ENCODE measurements at regions not wholly inside any gene's neighbourhood (a gene's known extent, or its start where the extent isn't known, plus 50 kb on each side); places are given as distances from the start of the nearest gene placed in this dataset.

- POLR2A ChIA-PET (ENCODE audit: unreplicated experiment): no interaction called here
- Histone ChIP-seq H3K4me3 (ENCODE audit: insufficient read depth, low read depth, low read length) (no peak overlapping the region), H2BK120ac (ENCODE audit: low read depth, low read length) (no peak overlapping the region), H4K5ac (ENCODE audit: low read depth, low read length) (no peak overlapping the region), H4K8ac (ENCODE audit: low read depth in 2 of 2, low read length in 2 of 2) (no peak overlapping the region), H3K4ac (ENCODE audit: low read depth, low read length) (no peak overlapping the region), H2BK5ac (ENCODE audit: low read depth, low read length, poor library complexity, severe bottlenecking) (no peak overlapping the region), H3K14ac (replicated peaks; ENCODE audit: low read depth, low read length) (no peak overlapping the region), H3K27ac (ENCODE audit: insufficient read depth, low read length) (no peak overlapping the region), H2AK9ac (replicated peaks; ENCODE audit: low read depth, low read length, poor library complexity) (no peak overlapping the region), H3K56ac (ENCODE audit: extremely low read depth, insufficient read depth, low read length) (no peak overlapping the region), H3K79me1 (ENCODE audit: low read depth in 1 of 2, low read length in 2 of 2) (no peaks in the 10 kb centered on the region), H3K9me1 (ENCODE audit: insufficient read depth, low read length) (no peaks in the 10 kb centered on the region), H3K9ac (ENCODE audit: low read depth, low read length) (no peak overlapping the region), H2AK5ac (ENCODE audit: low read depth, low read length) (no peak overlapping the region), H3K4me2 (ENCODE audit: low read depth, low read length) (no peak overlapping the region), H4K20me1 (ENCODE audit: insufficient read depth, low read length) (no peaks in the 10 kb centered on the region), H3K4me1 (ENCODE audit: control insufficient read depth, insufficient read depth, low read length) (no peaks in the 10 kb centered on the region; the same call in 1 of the 2 replicates), H3K27me3 (ENCODE audit: control insufficient read depth, insufficient read depth, low read length) (peaks cover 2% of the 10 kb centered on the region; the same call in 1 of the 2 replicates), H2BK20ac (ENCODE audit: low read depth, low read length) (no peak overlapping the region), H3K36me3 (ENCODE audit: control insufficient read depth, insufficient read depth, low read length) (no peaks in the 10 kb centered on the region), H3K9me3 (ENCODE audit: control insufficient read depth, insufficient read depth, low read length) (no peaks in the 10 kb centered on the region), H2BK15ac (ENCODE audit: low read depth, low read length) (no peak overlapping the region), H3K18ac (ENCODE audit: low read depth, low read length) (no peak overlapping the region), H3K23ac (ENCODE audit: low read depth, low read length) (no peak overlapping the region), H4K91ac (ENCODE audit: insufficient read depth, low read depth, low read length) (no peak overlapping the region), H2AFZ (replicated peaks; ENCODE audit: low read length, poor library complexity) (no peak overlapping the region)
- intact Hi-C loops (cut with micrococcal nuclease) (no loop called here), in situ Hi-C loops (cut with MboI; ENCODE audit: low sequenced_read_pairs) (no loop called here), dilution Hi-C loops (cut with HindIII; ENCODE audit: low sequenced_read_pairs, unreplicated experiment) (no loop called here)
- DNase-seq: no peak
- CTCF ChIA-PET: no interaction called here
- WGBS, 2 experiments (ENCODE audit: extremely low coverage in 2 of 2, insufficient read length in 1 of 2): 69% methylated on average over 5 of the region's 10 CpGs; no CpG with 5 or more reads in 1 of the 2 experiments
- no peak for ATAC-seq (ENCODE audit: low read depth)
- TF ChIP-seq RAD21 (IDR thresholded peaks at IDR 0.05; ENCODE audit: low read length) (no peak), BHLHE40 (IDR thresholded peaks at IDR 0.05; ENCODE audit: low read depth, low read length) (no peak), MAZ (IDR thresholded peaks at IDR 0.05; ENCODE audit: borderline replicate concordance, low read depth, low read length) (no peak), SMC3 (IDR thresholded peaks at IDR 0.05; ENCODE audit: low read depth, low read length) (no peak), NFE2L2 (IDR thresholded peaks at IDR 0.05; ENCODE audit: low read depth, low read length) (no peak), USF2 (IDR thresholded peaks at IDR 0.05; ENCODE audit: low read depth, low read length) (no peak), CTCF (conservative IDR thresholded peaks at IDR 0.05; ENCODE audit: low read depth, low read length) (no peak), FOS (IDR thresholded peaks at IDR 0.05; ENCODE audit: low read depth, low read length) (no peak), RCOR1 (IDR thresholded peaks at IDR 0.05; ENCODE audit: insufficient replicate concordance, low read length) (no peak), CEBPB (IDR thresholded peaks at IDR 0.05; ENCODE audit: low read depth, low read length) (no peak), MXI1 (IDR thresholded peaks at IDR 0.05; ENCODE audit: borderline replicate concordance, low read depth, low read length) (no peak), CHD1 (IDR thresholded peaks at IDR 0.05; ENCODE audit: low read depth, low read length) (no peak), RFX5 (IDR thresholded peaks at IDR 0.05; ENCODE audit: low read depth, low read length) (no peak)
- no TSS peak for BruUV-seq (replicated peaks)
Measured at GRCh38 chr9:107675351-107676259, 186.0 kb upstream of the KLF4 start.
